RCC 7860 (cell line): ENCODE measurements at regions not wholly inside any gene's neighbourhood (a gene's known extent, or its start where the extent isn't known, plus 50 kb on each side); places are given as distances from the start of the nearest gene placed in this dataset.

Experiments
- DNase-seq: peaks from one replicate; pipeline ENCODE4 v3.0.0-alpha.2; 2015; ENCODE audit warnings: low spot score
- FAIRE-seq: peaks from 2 replicates; lab custom pipeline; 2012; peaks lifted over from hg19 to GRCh38; lab: Jason Lieb, UNC

DNA sequence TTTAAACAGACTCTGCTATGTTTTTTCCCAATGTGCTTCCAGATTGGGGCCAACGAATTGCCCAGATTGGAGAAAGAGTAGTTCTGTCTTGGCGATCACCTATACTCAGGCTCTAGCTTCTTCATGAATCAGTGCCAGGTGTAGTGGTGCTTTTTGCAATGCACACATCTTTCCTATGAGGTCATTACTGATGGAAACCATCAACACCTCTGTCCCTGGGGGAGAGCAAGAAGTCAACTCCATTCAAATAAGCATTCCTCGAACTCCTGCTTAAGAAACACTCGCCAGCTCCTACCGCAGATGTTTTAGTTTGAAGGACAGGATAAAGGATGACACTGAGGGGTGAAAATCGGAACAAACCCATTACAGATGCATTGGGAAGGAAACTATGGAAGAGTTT is 156.5 kb upstream of the DKK2 start:
- FAIRE-seq (no peak), DNase-seq (no peak)

DNA sequence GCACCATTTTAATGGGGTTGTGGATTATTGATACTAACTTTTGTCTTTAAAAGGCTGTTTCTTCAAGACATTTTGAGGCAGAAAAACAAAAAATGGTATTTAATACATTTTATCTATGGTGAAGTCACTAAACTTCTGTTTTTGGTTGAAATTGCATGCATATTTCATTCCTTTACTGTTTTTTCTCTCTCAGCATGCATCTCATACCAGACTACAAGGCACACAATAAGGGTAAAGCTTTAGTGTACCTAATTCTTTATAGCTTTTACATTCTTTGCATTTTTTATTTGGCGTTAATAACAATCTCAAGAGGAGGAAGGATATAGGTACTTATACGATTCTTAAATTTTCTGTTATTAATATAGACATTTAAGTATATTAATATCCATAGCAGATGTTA is 151.0 kb upstream of the DKK2 start:
- FAIRE-seq (no peak), DNase-seq (no peak)

DNA sequence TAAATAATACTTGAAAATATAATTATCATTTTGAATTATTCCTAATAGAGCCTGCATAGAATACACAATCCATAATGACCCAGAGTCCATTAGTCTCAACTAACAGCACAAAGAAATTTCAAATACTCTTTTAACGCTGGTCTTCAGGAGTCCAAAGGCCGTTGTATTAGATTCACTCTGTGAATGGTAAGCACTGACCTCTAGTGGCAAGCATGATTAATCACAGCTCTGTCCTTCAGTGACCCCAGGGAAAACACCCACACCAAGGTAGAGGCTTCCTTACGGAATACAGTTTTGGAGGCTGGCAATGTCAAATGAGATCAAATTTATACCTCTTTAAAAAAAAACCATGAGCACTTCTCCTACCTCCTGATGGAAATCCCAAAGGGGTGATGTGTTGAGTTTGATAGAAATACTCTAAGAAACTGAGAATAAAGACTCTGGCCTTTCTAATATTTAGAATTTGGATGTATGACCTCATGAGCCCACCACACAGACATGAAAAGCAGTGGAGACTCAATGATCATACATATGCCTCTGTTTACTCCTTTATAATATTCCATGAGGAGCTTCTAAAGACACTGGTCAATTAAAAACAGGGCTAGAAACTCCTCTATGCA is 147.2 kb upstream of the DKK2 start:
- DNase-seq (peak; percentile 31), FAIRE-seq (no peak)

DNA sequence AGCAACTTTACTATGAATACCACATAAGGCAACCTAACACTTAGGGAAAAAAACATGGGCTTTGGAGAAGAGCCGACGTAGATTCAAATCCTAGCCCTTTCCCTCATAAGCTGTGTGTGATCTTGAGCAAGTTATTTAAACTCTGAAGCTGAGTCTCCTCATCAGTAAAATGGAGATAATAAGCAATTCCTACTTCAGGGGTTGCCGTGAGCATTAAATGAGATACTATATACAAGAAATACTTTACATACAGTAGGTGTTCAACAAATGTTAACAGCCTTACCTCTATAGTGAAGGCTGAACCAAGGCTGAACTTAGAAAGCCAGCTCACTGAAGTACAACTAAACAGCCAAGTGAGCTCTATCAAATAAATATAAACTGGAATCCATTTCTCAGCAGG is 146.2 kb upstream of the DKK2 start:
- DNase-seq: no peak
- no peak for FAIRE-seq

DNA sequence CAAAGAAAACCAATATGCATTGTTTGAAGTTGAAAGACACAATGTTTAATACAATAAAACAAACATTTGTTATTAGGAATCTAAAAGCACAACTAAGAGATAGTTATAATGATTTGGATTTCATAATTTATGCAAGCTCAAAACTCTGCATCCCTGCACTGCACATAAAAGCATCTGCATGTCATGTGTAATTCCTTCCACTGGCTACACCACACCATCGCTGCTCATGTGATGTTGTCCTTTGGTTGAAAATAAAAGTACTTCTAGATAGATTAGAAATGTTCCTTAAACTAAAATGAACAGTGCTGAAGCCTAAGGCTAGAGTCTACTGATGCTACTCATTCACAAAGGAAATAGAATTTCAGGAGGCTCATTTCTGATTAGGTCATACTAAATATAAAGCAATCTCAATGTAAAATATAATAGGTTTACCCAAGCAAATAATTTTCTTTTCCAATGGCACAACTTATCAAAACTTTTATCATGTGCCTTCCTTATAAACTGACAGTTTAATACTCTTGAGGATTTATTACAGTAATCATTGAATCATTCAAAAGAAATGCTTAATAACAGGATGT is 130.8 kb upstream of the DKK2 start:
- DNase-seq (no peak), FAIRE-seq (no peak)

DNA sequence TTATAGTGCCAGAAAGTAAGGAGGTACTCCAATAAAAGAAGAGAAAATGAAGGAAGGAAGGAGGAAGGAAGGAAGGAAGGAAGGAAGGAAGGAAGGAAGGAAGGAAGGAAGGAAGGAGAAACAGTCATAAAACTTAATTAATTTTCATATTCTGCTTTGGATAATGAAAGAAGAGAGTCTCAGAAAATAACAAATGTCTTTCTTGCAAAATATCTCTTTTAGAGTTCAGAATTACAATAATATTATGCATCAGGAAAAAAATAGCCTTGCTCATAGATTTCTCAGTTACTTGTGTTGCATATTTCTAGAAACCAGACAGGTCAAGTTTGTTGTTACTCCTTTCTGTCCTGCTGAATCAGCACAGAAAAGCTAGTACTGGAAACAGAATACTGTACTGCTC is 130.1 kb upstream of the DKK2 start:
- DNase-seq (no peak), FAIRE-seq (no peak)

DNA sequence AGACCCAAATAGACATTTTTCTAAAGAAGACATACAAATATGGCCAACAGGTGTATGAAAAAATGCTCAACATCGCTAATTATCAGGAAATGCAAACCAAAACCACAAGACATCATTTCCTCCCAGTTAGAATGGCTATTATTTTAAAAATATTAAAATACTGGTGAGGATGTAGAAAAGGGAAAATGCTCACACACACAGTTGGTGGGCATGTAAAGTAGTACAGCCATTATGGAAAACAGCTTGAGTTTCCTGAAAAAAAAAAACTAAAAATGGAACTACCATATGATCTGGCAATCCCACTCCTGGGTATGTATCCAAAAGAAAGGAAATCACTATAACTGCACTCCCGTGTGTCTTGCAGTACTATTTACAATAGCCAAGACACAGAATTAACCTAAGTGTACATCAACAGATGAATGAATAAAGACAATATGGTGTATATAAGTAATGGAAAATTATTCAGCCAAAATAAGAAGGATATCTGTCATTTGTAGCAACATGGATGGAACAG is 128.9 kb upstream of the DKK2 start:
- FAIRE-seq: no peak

DNA sequence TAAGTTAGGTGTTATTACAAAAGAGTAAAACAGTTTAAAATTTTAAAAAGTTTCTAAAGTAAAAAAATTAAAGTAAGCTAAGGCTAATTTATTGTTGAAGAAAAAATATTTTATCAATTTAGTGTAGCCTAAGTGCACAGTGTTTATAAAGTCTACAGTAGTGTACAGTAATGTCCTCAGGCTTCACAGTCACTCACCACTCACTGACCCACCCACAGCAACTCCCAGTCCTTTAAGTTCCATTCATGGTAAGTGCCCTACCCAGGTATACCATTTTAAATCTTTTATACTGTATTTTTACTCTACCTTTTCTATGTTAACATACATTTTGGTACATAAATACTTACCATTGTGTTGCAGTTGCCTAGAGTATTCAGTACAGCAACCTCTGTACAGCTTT is 120.3 kb upstream of the DKK2 start:
- no peak for FAIRE-seq
- DNase-seq: no peak

More for the DNA sequence above, 128.9 kb upstream of the DKK2 start:
- DNase-seq: no peak

DNA sequence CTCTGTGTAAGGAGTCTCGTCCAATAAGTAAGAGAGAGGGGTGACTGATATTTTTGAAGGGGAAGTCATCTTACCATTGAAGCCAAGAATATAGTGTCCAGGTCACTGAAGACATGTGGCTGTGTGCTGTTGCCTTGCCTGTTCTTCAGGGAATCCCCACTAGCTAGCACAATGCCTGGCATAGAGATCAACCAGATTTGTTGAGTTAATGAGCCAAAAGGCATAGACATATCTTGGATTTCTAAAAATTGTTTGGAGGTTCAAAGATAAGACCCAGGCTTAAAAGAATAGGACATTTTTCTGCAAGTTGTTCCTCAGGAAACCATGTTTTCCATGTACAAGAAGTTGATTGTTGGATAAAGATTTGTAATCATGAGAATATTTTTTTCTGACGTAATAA is 119.3 kb upstream of the DKK2 start:
- FAIRE-seq: no peak
- DNase-seq: no peak

DNA sequence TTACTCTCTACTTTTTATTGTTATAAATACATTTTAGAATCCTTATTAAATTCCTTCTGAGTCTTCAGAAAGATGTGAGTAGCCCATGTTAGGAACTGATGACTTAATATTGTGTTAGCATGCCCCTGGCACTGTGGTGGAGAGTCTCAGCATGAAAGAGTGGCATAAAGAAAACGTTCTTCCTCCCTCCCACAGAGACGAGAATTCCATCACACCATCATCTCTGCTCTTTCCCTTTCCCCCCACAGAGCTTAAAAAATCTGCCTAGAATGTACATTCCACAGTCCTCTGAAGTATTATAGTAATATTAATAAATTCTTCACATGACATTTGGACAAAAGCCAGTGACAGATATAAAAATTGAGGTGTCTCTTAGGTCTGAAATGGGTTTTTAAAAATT is 117.8 kb upstream of the DKK2 start:
- DNase-seq (no peak), FAIRE-seq (no peak)

DNA sequence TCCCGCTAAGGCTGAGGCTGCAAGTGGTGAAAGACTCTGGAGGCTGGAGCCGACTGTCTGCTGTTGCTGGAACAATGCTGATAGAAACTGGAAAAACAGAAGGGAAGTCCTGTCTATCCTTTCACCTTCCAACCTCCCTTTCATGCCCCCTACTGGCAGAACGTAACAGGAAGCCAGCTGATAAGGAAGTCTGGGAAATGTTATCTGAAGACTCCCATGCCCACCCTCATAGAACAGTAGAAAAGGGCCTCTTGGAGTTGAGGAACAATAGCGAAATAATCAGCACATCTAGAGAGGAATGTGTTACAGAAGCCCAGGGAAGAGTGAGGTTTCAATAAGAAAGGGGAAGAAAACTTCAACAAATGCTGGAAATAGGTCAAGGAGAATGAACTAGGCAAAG is 117.1 kb upstream of the DKK2 start:
- no peak for DNase-seq
- FAIRE-seq: no peak

DNA sequence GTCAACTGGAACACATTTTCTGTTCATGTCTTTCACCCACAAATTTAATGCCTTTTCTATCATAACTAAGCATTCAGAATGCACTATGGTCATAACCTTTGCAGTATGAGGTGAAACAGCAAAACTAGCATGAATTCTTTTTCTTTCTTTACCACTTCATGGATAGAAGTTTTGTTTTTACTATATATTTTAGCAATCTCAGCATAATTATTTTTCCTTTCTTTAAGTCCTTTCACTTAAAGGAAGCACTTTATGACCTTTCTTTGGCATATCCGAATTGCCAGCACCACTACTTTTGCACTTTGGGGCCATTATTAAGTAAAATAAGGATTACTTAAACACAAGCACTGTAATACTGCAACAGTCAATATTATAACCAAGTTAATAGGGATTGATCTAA is 115.1 kb upstream of the DKK2 start:
- FAIRE-seq (no peak), DNase-seq (no peak)

DNA sequence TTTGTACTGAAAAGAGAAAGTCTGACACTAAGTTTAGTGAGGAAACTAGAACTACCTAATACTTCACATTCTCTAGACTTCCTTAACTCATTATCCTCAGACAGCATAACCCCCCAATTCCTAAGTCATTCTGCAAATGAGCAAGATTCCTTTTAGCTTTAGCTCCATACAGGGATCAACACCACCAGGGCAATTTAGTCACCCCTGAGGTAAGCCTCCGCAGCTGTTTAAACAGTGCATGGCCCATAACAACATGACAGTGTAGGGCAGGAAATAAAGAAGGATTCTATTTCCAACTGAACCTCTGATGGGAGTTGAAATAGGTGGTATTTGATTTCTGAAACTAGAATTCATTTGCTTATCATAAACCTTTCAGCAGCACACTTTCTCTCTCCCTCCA is 112.8 kb upstream of the DKK2 start:
- FAIRE-seq: no peak
- no peak for DNase-seq

DNA sequence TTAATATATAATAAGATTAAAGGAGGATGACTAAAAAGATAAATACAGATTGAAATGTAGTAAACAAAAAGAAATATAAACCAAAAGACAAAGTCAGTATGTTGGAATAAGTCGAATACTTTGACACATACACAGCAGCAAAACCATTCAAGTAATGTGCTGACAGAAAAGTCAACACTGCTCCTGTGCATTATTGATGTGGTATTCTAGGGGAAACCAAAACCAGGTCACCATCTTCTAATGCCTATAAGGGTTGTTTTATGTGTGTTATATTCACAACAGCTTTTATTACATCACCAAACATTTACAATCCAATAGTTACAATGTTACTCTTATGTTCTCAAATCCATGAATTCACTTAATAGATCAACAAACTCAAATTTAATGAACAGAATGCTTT is 111.8 kb upstream of the DKK2 start:
- no peak for DNase-seq
- no peak for FAIRE-seq

DNA sequence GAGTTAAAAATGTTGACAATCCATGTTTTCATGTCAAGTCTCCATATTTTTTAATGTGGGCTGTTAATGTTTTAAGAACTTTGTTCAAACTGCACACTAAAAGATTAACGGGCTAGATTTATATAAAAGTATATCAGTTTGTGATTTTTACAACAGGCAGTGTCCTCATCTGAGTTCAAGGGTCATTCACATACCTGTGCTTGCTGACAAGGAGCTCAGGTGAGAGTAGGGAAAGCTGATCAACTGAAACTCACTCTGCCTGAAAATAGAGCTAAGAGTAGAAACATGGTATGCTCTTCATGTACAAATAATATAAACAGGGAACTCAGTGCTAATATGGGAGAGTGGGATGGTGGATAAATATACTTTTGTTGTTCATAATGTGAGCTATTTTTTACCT is 102.3 kb upstream of the DKK2 start:
- FAIRE-seq (no peak), DNase-seq (no peak)

DNA sequence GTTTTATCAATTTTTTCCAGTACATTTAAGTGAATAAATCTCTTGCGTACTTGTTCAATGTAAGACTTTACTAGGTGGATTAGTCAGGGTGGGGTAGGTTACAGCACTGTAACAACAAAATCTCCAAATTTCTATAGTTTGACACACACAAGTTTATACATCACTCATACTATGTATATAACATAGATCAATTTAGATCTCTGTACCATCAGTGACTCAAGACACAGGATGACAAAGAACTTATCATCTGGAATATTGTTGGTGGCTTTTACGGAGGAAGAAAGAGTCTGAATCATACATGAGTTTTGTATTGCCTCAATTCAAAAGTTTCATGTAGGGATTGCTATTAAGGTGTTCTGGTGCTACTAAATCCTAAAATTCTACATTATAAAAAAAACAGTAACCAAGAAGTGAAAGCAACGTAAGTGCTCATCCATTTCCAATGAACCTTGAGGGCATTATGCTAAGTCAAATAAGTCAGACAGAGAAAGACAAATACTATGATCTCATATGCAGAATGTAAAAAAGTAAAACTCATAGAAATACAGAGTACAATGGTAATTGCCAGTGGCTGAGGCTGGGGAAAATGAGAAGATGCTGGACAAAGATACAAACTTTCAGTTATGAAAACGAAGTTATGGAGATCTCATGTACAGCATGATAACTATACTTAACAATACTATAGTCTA is 98.0 kb upstream of the DKK2 start:
- FAIRE-seq: no peak
- DNase-seq: no peak

DNA sequence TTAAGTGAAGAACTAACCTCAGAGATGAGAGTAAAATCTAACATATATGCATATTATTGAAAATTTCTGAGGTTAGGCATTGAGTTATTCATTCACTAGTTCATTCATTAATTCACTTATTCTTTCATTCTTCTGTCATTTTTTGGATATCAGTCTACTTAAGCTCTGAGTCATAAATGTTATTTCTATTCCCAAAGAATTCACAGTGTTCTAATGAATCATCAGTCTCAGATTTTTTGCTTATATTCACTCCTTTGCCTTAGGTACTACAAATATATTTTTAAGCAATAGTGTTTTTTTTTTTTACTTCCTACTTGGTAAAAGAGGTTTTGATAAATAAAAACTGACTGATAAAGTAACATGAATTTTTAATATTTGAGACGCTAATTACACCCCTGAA is 95.2 kb upstream of the DKK2 start:
- DNase-seq (no peak), FAIRE-seq (no peak)

DNA sequence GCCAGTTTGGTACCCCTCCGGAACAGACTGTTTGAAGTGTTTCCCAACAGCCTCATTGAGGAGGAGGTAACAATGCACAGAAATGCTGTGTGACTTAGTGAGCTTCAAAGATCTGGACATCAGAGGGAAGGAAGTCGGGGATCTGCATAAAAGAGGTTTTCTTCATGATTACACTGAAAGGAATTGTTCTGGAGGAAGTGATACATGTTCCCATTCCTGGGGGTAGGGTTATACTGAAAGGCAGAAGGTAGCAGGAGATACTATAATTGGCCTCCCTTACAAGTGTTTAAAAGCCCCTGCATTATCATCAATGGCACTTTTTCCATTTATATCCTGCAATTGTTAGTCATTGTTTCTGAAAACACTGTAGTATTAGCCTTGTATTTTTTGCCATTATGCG is 94.0 kb upstream of the DKK2 start:
- no peak for DNase-seq
- FAIRE-seq: no peak

DNA sequence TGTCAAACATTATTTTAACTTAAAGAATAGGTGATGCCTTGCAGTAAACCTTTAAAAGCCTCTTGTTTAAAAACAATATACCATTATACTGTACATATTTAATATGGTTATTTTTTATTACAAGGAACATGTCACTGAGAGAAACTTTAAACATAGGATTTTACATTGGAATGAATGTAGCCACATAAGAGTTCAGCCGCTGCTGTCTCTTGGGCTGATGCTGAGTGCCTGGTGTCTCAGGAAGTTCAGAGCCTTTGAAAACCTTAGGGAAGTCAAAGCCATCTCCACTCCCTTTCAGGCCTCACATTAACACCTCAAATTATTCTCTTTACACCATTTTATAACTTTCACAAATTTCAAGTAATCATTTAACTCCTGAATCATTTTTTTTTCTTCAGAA is 93.5 kb upstream of the DKK2 start:
- no peak for FAIRE-seq
- DNase-seq: no peak

DNA sequence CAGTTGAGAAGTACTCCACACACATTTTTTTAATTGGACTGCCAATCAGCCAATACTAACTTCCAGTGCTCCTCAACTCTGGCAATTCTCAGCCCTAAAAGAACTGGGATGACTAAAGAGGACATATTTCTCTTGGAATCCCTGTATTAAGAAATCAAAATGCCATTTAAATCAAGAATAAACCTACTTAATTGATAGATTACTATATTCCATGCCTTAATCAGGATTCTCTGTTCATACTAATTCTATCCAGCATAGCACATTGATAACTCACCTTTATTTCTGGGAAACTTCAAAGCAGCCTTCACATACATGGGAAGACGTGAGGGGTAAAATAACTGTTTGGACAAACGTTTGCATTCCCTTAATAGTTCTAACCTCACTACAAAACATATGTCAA is 93.0 kb upstream of the DKK2 start:
- no peak for FAIRE-seq

DNA sequence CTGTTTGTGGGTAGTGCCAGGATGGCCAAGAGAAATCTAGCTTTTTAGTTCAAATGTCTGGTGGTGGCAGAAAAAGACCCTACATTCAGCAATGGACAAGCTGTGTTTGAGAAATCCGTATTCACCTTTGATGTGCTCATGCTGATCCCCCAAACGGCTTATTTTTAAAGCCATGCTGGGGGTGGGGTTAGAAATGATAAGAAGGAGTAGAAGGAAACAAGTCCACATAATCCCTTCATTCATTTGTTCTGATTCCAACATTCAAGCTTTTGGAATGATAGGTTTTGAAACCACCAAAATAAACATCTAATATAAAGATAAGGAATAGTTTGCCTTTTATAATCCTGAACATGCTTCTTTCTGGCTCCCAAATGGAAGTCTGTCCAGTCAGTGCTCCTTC is 92.0 kb upstream of the DKK2 start:
- DNase-seq: no peak
- no peak for FAIRE-seq

More for the DNA sequence above, 93.0 kb upstream of the DKK2 start:
- no peak for DNase-seq

DNA sequence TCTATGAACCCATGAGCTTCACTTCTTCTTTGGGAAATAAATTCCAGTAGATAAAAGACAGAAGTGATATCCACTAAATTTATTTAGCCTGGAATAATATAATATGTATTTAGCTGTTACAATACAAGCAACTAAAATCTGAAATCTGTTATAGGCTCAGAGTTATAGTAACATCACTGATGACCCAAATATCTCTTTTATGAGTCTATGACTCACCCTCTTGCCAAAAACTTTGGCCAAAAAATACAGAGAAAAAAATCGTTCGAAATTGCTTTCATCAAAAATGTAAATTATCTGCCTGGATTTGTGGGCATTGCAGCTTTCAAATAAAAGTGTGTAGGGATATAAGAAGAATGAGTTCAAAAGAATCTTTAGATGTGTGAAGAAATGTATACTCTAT is 89.4 kb upstream of the DKK2 start:
- no peak for FAIRE-seq
- no peak for DNase-seq

DNA sequence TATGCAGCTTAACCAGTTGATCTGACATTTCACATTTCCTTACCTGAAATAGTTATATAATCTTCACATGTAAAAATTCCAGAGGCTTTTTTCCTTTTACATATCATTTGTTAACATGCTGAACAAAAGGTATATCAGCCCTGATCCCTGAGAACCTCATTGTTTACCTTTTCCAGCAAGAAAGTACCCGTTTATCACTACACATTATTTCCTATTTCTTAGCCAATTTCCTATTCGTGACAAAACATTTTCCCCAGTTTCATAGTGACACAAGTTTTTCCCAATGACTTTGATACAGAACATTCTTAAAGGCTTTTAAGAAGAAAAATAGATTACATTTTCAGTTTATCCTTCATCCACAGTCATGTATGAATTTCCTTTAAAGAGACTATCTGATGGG is 86.6 kb upstream of the DKK2 start:
- FAIRE-seq: no peak

More for the DNA sequence above, 86.6 kb upstream of the DKK2 start:
- no peak for DNase-seq
